T-helper 17 cell (primary cell): ENCODE measurements at regions not wholly inside any gene's neighbourhood (a gene's known extent, or its start where the extent isn't known, plus 50 kb on each side); places are given as distances from the start of the nearest gene placed in this dataset.
"Not testable (repeated sequence)": the region's sequence is repeated elsewhere in the genome, so short reads cannot be mapped to it uniquely, and the experiment has no call there.

Experiments
- ATAC-seq: fragments of 150-1000 bp; cut with Tn5 transposase; 2 replicates; pipeline ENCODE4 v1.10.0; 2021; ENCODE audit warnings: mild to moderate bottlenecking, moderate library complexity
- DNase-seq, 3 donors: peaks; one replicate each; pipeline versions ENCODE4 v3.0.0 to v3.0.0-alpha.2; 2020 to 2021
- H3K9me3 ChIP-seq: one replicate; pipeline ENCODE4 v1.7.0; 2013; ENCODE audit warnings: low read length, mild to moderate bottlenecking; ENCODE audit not compliant: control insufficient read depth, poor library complexity, severe bottlenecking
- H3K27ac Mint-ChIP-seq: one replicate; pipeline ENCODE4 v1.8.0; 2022; ENCODE audit warnings: mild to moderate bottlenecking, moderate library complexity, mixed read lengths
- H3K27me3 Mint-ChIP-seq: one replicate; pipeline ENCODE4 v1.8.0; 2022; ENCODE audit warnings: mixed read lengths
- H3K36me3 Mint-ChIP-seq: one replicate; pipeline ENCODE4 v1.8.0; 2022; ENCODE audit warnings: low read depth, mixed read lengths
- H3K4me1 Mint-ChIP-seq: one replicate; pipeline ENCODE4 v1.8.0; 2022; ENCODE audit warnings: mild to moderate bottlenecking, mixed read lengths
- H3K4me3 Mint-ChIP-seq: one replicate; pipeline ENCODE4 v1.8.0; 2022; ENCODE audit warnings: mild to moderate bottlenecking, moderate library complexity, mixed read lengths

GRCh38 chr9:16291921-16292320 is 578.5 kb downstream of the BNC2 start:
- no peaks in the 10 kb centered on the region for H3K4me1 Mint-ChIP-seq
- no peaks in the 10 kb centered on the region for H3K27me3 Mint-ChIP-seq
- DNase-seq (no peak), ATAC-seq (no peak)
- no peaks in the 10 kb centered on the region for H3K36me3 Mint-ChIP-seq
- H3K27ac Mint-ChIP-seq, result no peak overlapping the region
- no peak overlapping the region for H3K4me3 Mint-ChIP-seq
- no peaks in the 10 kb centered on the region for H3K9me3 ChIP-seq

GRCh38 chr9:16293610-16294009 is 576.9 kb downstream of the BNC2 start:
- DNase-seq, result no peak
- Mint-ChIP-seq H3K36me3 (no peaks in the 10 kb centered on the region), H3K4me1 (no peaks in the 10 kb centered on the region), H3K4me3 (no peak overlapping the region), H3K27me3 (no peaks in the 10 kb centered on the region), H3K27ac (no peak overlapping the region)
- H3K9me3 ChIP-seq, result no peaks in the 10 kb centered on the region
- no peak for ATAC-seq

GRCh38 chr9:16294133-16294770 is 576.2 kb downstream of the BNC2 start:
- Mint-ChIP-seq H3K36me3 (no peaks in the 10 kb centered on the region), H3K4me1 (no peaks in the 10 kb centered on the region), H3K27ac (no peak overlapping the region), H3K4me3 (no peak overlapping the region), H3K27me3 (no peaks in the 10 kb centered on the region)
- H3K9me3 ChIP-seq, result no peaks in the 10 kb centered on the region
- no peak for DNase-seq
- ATAC-seq, result no peak

- ATAC-seq, H3K36me3 Mint-ChIP-seq, H3K4me1 Mint-ChIP-seq, DNase-seq, H3K27ac Mint-ChIP-seq, H3K9me3 ChIP-seq, H3K27me3 Mint-ChIP-seq, H3K4me3 Mint-ChIP-seq: not testable (repeated sequence)
These were observed 575.5 kb downstream of the BNC2 start for GRCh38 chr9:16294940-16295339.

GRCh38 chr9:16299368-16299767 is 571.1 kb downstream of the BNC2 start:
- ATAC-seq, H3K4me1 Mint-ChIP-seq, H3K9me3 ChIP-seq, H3K4me3 Mint-ChIP-seq, DNase-seq, H3K27me3 Mint-ChIP-seq, H3K36me3 Mint-ChIP-seq, H3K27ac Mint-ChIP-seq: not testable (repeated sequence)

- no peak overlapping the region for H3K4me3 Mint-ChIP-seq
- H3K27me3 Mint-ChIP-seq, result no peaks in the 10 kb centered on the region
- DNase-seq, result no peak
- no peak overlapping the region for H3K27ac Mint-ChIP-seq
- no peak for ATAC-seq
- no peaks in the 10 kb centered on the region for H3K9me3 ChIP-seq
- H3K4me1 Mint-ChIP-seq, result no peaks in the 10 kb centered on the region
- no peaks in the 10 kb centered on the region for H3K36me3 Mint-ChIP-seq
These were observed 567.0 kb downstream of the BNC2 start for GRCh38 chr9:16303506-16303905.

GRCh38 chr9:16304301-16304700 is 566.2 kb downstream of the BNC2 start:
- H3K9me3 ChIP-seq, result no peaks in the 10 kb centered on the region
- Mint-ChIP-seq H3K4me3 (no peak overlapping the region), H3K36me3 (no peaks in the 10 kb centered on the region), H3K27ac (no peak overlapping the region), H3K27me3 (no peaks in the 10 kb centered on the region), H3K4me1 (no peaks in the 10 kb centered on the region)
- ATAC-seq (no peak), DNase-seq (no peak)

- Mint-ChIP-seq H3K4me1 (no peaks in the 10 kb centered on the region), H3K4me3 (no peak overlapping the region), H3K27ac (no peak overlapping the region), H3K36me3 (no peaks in the 10 kb centered on the region), H3K27me3 (no peaks in the 10 kb centered on the region)
- no peaks in the 10 kb centered on the region for H3K9me3 ChIP-seq
- no peak for ATAC-seq
- DNase-seq, result no peak
These were observed 563.9 kb downstream of the BNC2 start for GRCh38 chr9:16306586-16306985.

GRCh38 chr9:16307626-16308195 is 562.8 kb downstream of the BNC2 start:
- ATAC-seq, result no peak
- no peak overlapping the region for H3K4me3 Mint-ChIP-seq
- H3K27me3 Mint-ChIP-seq, result no peaks in the 10 kb centered on the region
- H3K4me1 Mint-ChIP-seq, result no peaks in the 10 kb centered on the region
- H3K27ac Mint-ChIP-seq, result no peak overlapping the region
- DNase-seq, result no peak
- no peaks in the 10 kb centered on the region for H3K9me3 ChIP-seq
- H3K36me3 Mint-ChIP-seq, result no peaks in the 10 kb centered on the region

- Mint-ChIP-seq H3K36me3 (no peaks in the 10 kb centered on the region), H3K27me3 (no peaks in the 10 kb centered on the region), H3K4me1 (no peaks in the 10 kb centered on the region), H3K4me3 (no peak overlapping the region), H3K27ac (no peak overlapping the region)
- ATAC-seq (no peak), DNase-seq (no peak)
- no peaks in the 10 kb centered on the region for H3K9me3 ChIP-seq
These were observed 561.8 kb downstream of the BNC2 start for GRCh38 chr9:16308645-16309044.

GRCh38 chr9:16309082-16309468 is 561.4 kb downstream of the BNC2 start:
- DNase-seq (no peak), ATAC-seq (no peak)
- H3K9me3 ChIP-seq, result no peaks in the 10 kb centered on the region
- no peaks in the 10 kb centered on the region for H3K27me3 Mint-ChIP-seq
- no peaks in the 10 kb centered on the region for H3K4me1 Mint-ChIP-seq
- H3K27ac Mint-ChIP-seq, result no peak overlapping the region
- H3K36me3 Mint-ChIP-seq, result no peaks in the 10 kb centered on the region
- no peak overlapping the region for H3K4me3 Mint-ChIP-seq

GRCh38 chr9:16309469-16310271 is 560.8 kb downstream of the BNC2 start:
- H3K27ac Mint-ChIP-seq, result no peak overlapping the region
- H3K4me3 Mint-ChIP-seq, result no peak overlapping the region
- no peak for ATAC-seq
- H3K9me3 ChIP-seq, result no peaks in the 10 kb centered on the region
- H3K27me3 Mint-ChIP-seq, result no peaks in the 10 kb centered on the region
- DNase-seq, result no peak
- H3K36me3 Mint-ChIP-seq, result no peaks in the 10 kb centered on the region
- no peaks in the 10 kb centered on the region for H3K4me1 Mint-ChIP-seq

GRCh38 chr9:16310278-16311110 is 560.0 kb downstream of the BNC2 start:
- no peak for ATAC-seq
- Mint-ChIP-seq H3K27ac (no peak overlapping the region), H3K27me3 (no peaks in the 10 kb centered on the region), H3K4me1 (no peaks in the 10 kb centered on the region), H3K36me3 (no peaks in the 10 kb centered on the region), H3K4me3 (no peak overlapping the region)
- DNase-seq, result no peak
- no peaks in the 10 kb centered on the region for H3K9me3 ChIP-seq
